ENCODE measurements at regions not wholly inside any gene's neighbourhood (a gene's known extent, or its start where the extent isn't known, plus 50 kb on each side); places are given as distances from the start of the nearest gene placed in this dataset.

GRCh38 chr2:157077753-157078350 lies 179.7 kb upstream of the GALNT5 start (continued):
- TF ChIP-seq ZNF462 (CRISPR knock-in tag; IDR thresholded peaks at IDR 0.05) (no peak), EZH2phosphoT487 (IDR thresholded peaks at IDR 0.05; ENCODE audit: unreplicated experiment) (no peak), CREB1 (CRISPR knock-in tag; IDR thresholded peaks at IDR 0.05; ENCODE audit: low read depth) (no peak), ZNF331 (CRISPR knock-in tag; IDR thresholded peaks at IDR 0.05; ENCODE audit: low read depth) (no peak), STAT1 (IDR thresholded peaks at IDR 0.05; ENCODE audit: unreplicated experiment) (no peak), ETS1 (IDR thresholded peaks at IDR 0.05) (no peak), POLR2AphosphoS5 (IDR thresholded peaks at IDR 0.05; ENCODE audit: low read depth) (no peak), JUNB (IDR thresholded peaks at IDR 0.05; ENCODE audit: unreplicated experiment) (no peak)

- H3K4me1 Mint-ChIP-seq: peaks cover 6% of the 10 kb centered on the region; the same call in 2 of the 3 replicates
- Histone ChIP-seq H3K27me3 (ENCODE audit: insufficient read depth) (no peaks in the 10 kb centered on the region), H3K27ac (ENCODE audit: low read depth) (no peak overlapping the region), H3K4me3 (no peak overlapping the region), H3K4me1 (ENCODE audit: insufficient read depth) (peaks cover 3% of the 10 kb centered on the region; the same call in 1 of the 2 replicates), H3K9me2 (ENCODE audit: insufficient read depth) (no peaks in the 10 kb centered on the region; the same call in 1 of the 2 replicates), H3K79me2 (replicated peaks; ENCODE audit: insufficient read depth) (no peaks in the 10 kb centered on the region), H3F3A (replicated peaks; ENCODE audit: low read depth) (no peaks in the 10 kb centered on the region), H4K20me1 (replicated peaks; ENCODE audit: insufficient read depth) (no peaks in the 10 kb centered on the region), H2AFZ (no peak overlapping the region), H3K36me3 (ENCODE audit: insufficient read depth) (no peaks in the 10 kb centered on the region), H3K4me2 (no peak overlapping the region)
- H3K9me3 Mint-ChIP-seq: no peaks in the 10 kb centered on the region
- no peak overlapping the region for H3K27ac Mint-ChIP-seq
- no peaks in the 10 kb centered on the region for H3K36me3 Mint-ChIP-seq (ENCODE audit: low read depth)
- peak; percentile 49; the same call in 2 of the 3 replicates for ATAC-seq
- peaks cover 3% of the 10 kb centered on the region for H3K27me3 Mint-ChIP-seq (ENCODE audit: insufficient read depth, low read depth, poor library complexity)
- no peak overlapping the region for H3K4me3 Mint-ChIP-seq
- DNase-seq (ENCODE audit: low spot score): no peak
- TF ChIP-seq EZH2phosphoT487 (IDR thresholded peaks at IDR 0.05; ENCODE audit: unreplicated experiment): no peak
- TF ChIP-seq ETS1 (IDR thresholded peaks at IDR 0.05): no peak
- TF ChIP-seq CTCF (conservative IDR thresholded peaks at IDR 0.05; ENCODE audit: low read depth in 2 of 2): no peak
- TF ChIP-seq ZNF114 (CRISPR knock-in tag; IDR thresholded peaks at IDR 0.05): no peak
These were observed 174.6 kb upstream of the GALNT5 start for GRCh38 chr2:157082950-157083349.
